Kidney (tissue), 13 donors: ENCODE measurements at regions not wholly inside any gene's neighbourhood (a gene's known extent, or its start where the extent isn't known, plus 50 kb on each side); places are given as distances from the start of the nearest gene placed in this dataset.

Source experiments
- DNase-seq, 5 donors: peaks; one replicate each; pipeline ENCODE4 v3.0.0-alpha.2; 2013 to 2020
- FAIRE-seq: peaks from 2 replicates; lab custom pipeline; 2012; peaks lifted over from hg19 to GRCh38; lab: Jason Lieb, UNC
- H3K27ac ChIP-seq, 2 donors: one replicate each; pipeline ENCODE4 v1.7.0; 2013; ENCODE audit warnings: low read depth in 2 of 2, low read length in 2 of 2, inconsistent platforms in 1 of 2
- H3K27me3 ChIP-seq: one replicate; pipeline ENCODE4 v1.7.1; 2013; ENCODE audit warnings: low read length, inconsistent platforms; ENCODE audit not compliant: control insufficient read depth, insufficient read depth
- H3K36me3 ChIP-seq, 3 donors: one replicate each; pipeline versions ENCODE4 v1.7.0 to v1.7.1; 2013; ENCODE audit warnings: low read length in 3 of 3, control low read depth in 1 of 3, inconsistent platforms in 1 of 3; ENCODE audit not compliant: insufficient read depth in 3 of 3, control insufficient read depth in 2 of 3
- H3K4me1 ChIP-seq, 3 donors: one replicate each; pipeline versions ENCODE4 v1.7.0 to v1.7.1; 2013; ENCODE audit warnings: low read length in 3 of 3, inconsistent platforms in 1 of 3, low read depth in 1 of 3; ENCODE audit not compliant: control insufficient read depth in 2 of 3, insufficient read depth in 2 of 3
- H3K4me3 ChIP-seq, 3 donors: one replicate each; pipeline versions ENCODE4 v1.7.0 to v1.8.1; 2013; ENCODE audit warnings: low read length in 3 of 3, control low read depth in 1 of 3, inconsistent platforms in 1 of 3
- H3K9ac ChIP-seq, 3 donors: one replicate each; pipeline versions ENCODE4 v1.7.0 to v1.7.1; 2013; ENCODE audit warnings: low read length in 3 of 3, control low read depth in 1 of 3, inconsistent platforms in 1 of 3
- H3K9me3 ChIP-seq, 3 donors: one replicate each; pipeline versions ENCODE4 v1.7.0 to v1.7.1; 2013; ENCODE audit warnings: low read length in 3 of 3, control low read depth in 1 of 3, inconsistent platforms in 1 of 3; ENCODE audit not compliant: control insufficient read depth in 2 of 3, insufficient read depth in 1 of 3
- intact Hi-C: fragments of 100-400 bp; cut with DNase I; formaldehyde crosslinking; loops from one replicate; pipeline ENCODE4 v1.11.1; 2022
- TF ChIP-seq, protein P1 (sequence below): IDR thresholded peaks from 3 replicates; pipeline ENCODE4 v1.5.1; 2012; ENCODE audit warnings: mild to moderate bottlenecking, moderate library complexity, borderline replicate concordance; ENCODE audit not compliant: insufficient read depth; ENCODE audit errors: extremely low read depth
- donor health status: control.
- donor health status: control.
- donor health status: control.
- donor health status: control.
- donor health status: control.
- donor health status: DM: yes; HTN: yes; CAD: no.
- donor health status: Normal renal cell carcinoma (clear cell type).

DNA sequence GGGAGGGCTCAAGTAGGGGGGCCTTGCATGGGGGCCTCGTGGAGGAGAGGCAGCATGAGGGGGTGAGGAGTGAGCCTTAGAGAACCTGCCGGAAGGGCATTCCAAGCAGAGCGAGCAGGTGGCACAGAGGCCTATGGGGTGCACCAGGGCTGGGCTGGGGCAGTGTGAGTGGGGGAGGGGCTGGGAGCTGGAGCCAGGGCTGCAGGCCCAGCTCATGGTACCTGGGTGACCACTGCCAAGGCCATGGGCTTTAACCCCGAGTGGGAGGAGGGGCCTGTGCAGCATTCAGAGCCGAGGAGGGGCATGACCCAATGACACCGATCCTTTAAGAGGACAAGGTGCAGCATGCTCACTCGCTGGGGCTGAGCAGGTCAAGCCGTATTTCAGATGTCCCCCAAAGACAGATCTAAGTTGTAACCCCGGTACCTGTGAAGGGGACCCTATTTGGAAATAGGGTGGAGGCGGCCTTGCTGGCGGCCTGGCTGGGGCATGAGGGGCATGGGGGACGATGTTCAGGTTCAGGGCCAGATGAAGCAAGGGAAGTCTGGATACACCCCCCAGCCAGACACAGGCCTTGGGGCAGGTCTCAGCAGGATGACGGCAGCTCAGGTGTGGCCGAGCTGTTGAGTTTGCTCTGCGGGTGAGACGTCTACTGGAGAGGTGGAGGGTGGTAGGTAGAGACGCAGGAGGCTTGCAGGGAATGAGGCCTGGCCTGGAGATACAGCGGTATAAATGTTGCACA is 137.0 kb downstream of the CPZ start:
- H3K27me3 ChIP-seq, result no peaks in the 10 kb centered on the region
- no peak overlapping the region for H3K4me3 ChIP-seq
- H3K27ac ChIP-seq, result no peak overlapping the region
- H3K9ac ChIP-seq, result no peak overlapping the region
- peak in 2 of 5 donors; percentile 7 to 42 for DNase-seq
- FAIRE-seq, result no peak
- TF ChIP-seq, protein P1, sequence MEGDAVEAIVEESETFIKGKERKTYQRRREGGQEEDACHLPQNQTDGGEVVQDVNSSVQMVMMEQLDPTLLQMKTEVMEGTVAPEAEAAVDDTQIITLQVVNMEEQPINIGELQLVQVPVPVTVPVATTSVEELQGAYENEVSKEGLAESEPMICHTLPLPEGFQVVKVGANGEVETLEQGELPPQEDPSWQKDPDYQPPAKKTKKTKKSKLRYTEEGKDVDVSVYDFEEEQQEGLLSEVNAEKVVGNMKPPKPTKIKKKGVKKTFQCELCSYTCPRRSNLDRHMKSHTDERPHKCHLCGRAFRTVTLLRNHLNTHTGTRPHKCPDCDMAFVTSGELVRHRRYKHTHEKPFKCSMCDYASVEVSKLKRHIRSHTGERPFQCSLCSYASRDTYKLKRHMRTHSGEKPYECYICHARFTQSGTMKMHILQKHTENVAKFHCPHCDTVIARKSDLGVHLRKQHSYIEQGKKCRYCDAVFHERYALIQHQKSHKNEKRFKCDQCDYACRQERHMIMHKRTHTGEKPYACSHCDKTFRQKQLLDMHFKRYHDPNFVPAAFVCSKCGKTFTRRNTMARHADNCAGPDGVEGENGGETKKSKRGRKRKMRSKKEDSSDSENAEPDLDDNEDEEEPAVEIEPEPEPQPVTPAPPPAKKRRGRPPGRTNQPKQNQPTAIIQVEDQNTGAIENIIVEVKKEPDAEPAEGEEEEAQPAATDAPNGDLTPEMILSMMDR, result no peak
- H3K36me3 ChIP-seq, result no peaks in the 10 kb centered on the region
- no peaks in the 10 kb centered on the region for H3K4me1 ChIP-seq
- intact Hi-C loops, result no loop called here
- H3K9me3 ChIP-seq, result no peaks in the 10 kb centered on the region

DNA sequence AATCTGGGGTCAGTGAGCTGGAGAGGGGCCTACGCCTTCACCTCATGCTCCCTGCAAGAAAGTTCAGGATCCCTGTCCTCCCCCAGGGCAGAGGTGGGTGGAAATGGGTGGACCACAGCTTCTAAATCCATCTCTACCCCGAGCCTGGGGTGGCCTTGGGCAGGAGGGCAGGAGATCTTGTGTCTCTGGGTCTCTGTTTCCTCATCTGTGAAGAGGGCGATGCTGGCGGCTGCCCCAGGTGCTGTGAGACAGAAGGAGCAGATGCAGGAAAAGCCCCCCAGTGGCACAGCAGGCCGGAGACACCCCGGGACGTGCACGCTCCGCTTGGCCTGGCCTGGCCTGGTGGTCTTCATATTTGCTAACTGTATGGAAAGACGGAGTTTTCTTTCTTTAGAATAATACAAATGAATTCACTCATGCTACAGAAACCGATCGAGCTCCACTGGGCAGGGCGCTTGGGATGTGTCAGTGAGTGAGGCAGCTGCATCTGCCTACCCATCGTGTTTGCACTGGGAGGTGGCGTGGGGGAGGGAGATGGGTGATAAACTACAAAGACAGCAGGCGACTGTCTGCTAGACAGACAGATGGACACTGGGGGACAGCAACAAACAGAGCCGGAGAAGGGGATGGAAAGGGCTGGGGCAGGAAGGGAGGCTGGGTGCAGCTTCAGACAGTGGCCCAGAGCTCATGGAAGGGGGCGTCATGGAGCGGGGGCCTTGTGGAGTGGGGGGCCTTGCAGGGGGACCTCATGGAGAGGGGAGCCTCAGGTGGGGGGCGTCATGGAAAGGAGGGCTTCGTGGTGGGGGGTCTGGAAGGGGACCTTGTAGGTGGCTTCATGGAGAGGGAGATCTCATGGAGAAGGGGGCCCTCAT is 136.2 kb downstream of the CPZ start:
- FAIRE-seq (no peak), DNase-seq (peak in 2 of 5 donors; percentile 9 to 53)
- no peaks in the 10 kb centered on the region for H3K27me3 ChIP-seq
- intact Hi-C loops, result no loop called here
- H3K9ac ChIP-seq, result no peak overlapping the region
- no peak overlapping the region for H3K4me3 ChIP-seq
- H3K36me3 ChIP-seq, result no peaks in the 10 kb centered on the region
- H3K9me3 ChIP-seq, result no peaks in the 10 kb centered on the region
- no peak overlapping the region for H3K27ac ChIP-seq
- TF ChIP-seq, protein P1, result no peak
- H3K4me1 ChIP-seq, result no peaks in the 10 kb centered on the region

DNA sequence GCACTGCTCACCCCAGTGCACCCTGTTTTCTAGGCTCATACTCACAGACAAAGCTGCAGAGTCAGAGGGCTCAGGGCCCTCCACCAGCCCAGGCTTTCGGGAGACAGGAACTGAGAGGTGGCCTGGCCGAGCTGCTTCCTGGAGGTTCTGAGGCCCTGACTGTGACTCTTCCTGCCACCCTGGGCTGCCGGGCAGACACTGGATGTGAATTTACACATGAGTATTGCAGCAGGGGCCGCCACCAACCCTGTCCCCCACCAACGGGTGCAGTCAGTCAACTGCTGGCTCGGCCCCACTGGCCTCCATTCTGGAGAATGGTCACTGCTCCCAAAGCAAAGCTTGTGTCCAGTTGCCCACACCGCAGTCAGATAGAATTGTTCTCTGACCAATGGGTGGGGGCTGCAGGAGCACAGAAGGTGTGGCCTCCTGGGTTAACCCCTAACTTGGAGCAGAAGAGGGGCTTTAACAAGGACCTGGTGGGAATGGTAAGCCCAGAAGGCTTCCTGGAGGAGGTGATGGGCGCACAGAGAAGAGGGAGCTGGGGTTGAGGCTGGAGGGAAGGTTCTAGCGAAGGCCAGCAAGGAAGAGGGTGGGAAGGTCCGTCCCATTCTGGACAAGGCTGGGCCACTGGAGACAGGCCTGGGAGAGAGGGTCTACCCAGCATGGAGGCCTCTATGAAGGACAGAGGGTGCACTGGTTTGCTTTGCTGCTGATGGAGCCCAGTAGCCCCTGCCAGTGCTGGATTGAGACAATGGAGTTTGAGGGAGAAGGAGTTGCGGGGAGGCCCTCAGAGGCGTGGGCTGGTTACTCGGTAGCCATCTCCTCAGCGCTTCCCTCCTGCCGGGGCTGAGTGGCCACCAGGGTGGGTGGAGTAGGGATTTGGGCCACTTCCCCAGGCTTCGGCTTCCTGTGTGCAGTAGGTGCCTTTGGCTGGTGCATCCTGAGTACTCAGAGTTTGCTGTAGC is 135.3 kb downstream of the CPZ start:
- TF ChIP-seq, protein P1, result no peak
- no peak overlapping the region for H3K27ac ChIP-seq
- H3K4me1 ChIP-seq, result no peaks in the 10 kb centered on the region
- DNase-seq, result peak in 2 of 5 donors; percentile 5 to 54
- intact Hi-C loops, result no loop called here
- no peak overlapping the region for H3K9ac ChIP-seq
- no peak for FAIRE-seq
- H3K9me3 ChIP-seq, result no peaks in the 10 kb centered on the region
- H3K4me3 ChIP-seq, result no peak overlapping the region
- H3K27me3 ChIP-seq, result no peaks in the 10 kb centered on the region
- no peaks in the 10 kb centered on the region for H3K36me3 ChIP-seq
